ENCODE measurements at regions not wholly inside any gene's neighbourhood (a gene's known extent, or its start where the extent isn't known, plus 50 kb on each side); places are given as distances from the start of the nearest gene placed in this dataset.

GRCh38 chr14:100445436-100446088 is 122.4 kb downstream of the SLC25A47 start:
- H3K27me3 ChIP-seq, result no peaks in the 10 kb centered on the region
- no peak overlapping the region for H3K4me3 ChIP-seq
- H3K4me1 ChIP-seq, result peaks cover 0 to 13% (median 3%) of the 10 kb centered on the region in 4 donors
- H3K27ac ChIP-seq, result no peak overlapping the region
- no peaks in the 10 kb centered on the region for H3K9me3 ChIP-seq
- no peak for DNase-seq (ENCODE audit: low spot score in 2 of 2)
- 76 to 83% methylated on average over 8 of the region's 8 CpGs for WGBS, 2 donors
- TF ChIP-seq EP300 (IDR thresholded peaks at IDR 0.05), result no peak
- no peak for TF ChIP-seq CTCF (IDR thresholded peaks at IDR 0.05)
- TF ChIP-seq POLR2A (IDR thresholded peaks at IDR 0.05), result no peak
- H3K36me3 ChIP-seq, result peaks cover 0 to 3% (median 0%) of the 10 kb centered on the region in 3 donors

- Histone ChIP-seq H3K27me3 (no peaks in the 10 kb centered on the region), H3K27ac (no peak overlapping the region), H3K9me3 (no peaks in the 10 kb centered on the region), H3K4me3 (no peak overlapping the region), H3K4me1 (peaks cover 0 to 5% (median 0%) of the 10 kb centered on the region in 4 donors), H3K36me3 (peaks cover 0 to 3% (median 0%) of the 10 kb centered on the region in 3 donors)
- TF ChIP-seq CTCF (IDR thresholded peaks at IDR 0.05), result no peak
- TF ChIP-seq EP300 (IDR thresholded peaks at IDR 0.05), result no peak
- no peak for TF ChIP-seq POLR2A (IDR thresholded peaks at IDR 0.05)
- WGBS, 2 donors, result 80 to 85% methylated on average over 7 of the region's 7 CpGs
- DNase-seq (ENCODE audit: low spot score in 2 of 2), result no peak
Observed at GRCh38 chr14:100446572-100446971, 123.4 kb downstream of the SLC25A47 start.

- no peak for TF ChIP-seq CTCF (IDR thresholded peaks at IDR 0.05)
- TF ChIP-seq POLR2A (IDR thresholded peaks at IDR 0.05), result no peak
- no peak for TF ChIP-seq EP300 (IDR thresholded peaks at IDR 0.05)
- Histone ChIP-seq H3K4me1 (peaks cover 0 to 5% (median 0%) of the 10 kb centered on the region in 4 donors), H3K27ac (no peak overlapping the region), H3K36me3 (peaks cover 0 to 3% (median 0%) of the 10 kb centered on the region in 3 donors), H3K9me3 (no peaks in the 10 kb centered on the region), H3K27me3 (no peaks in the 10 kb centered on the region), H3K4me3 (no peak overlapping the region)
- no peak for DNase-seq (ENCODE audit: low spot score in 2 of 2)
- WGBS, 2 donors, result 97 to 98% methylated on average over 5 of the region's 5 CpGs
Observed at GRCh38 chr14:100448376-100448775, 125.2 kb downstream of the SLC25A47 start.

- H3K27ac ChIP-seq, result no peak overlapping the region
- DNase-seq (ENCODE audit: low spot score in 2 of 2), result no peak
- WGBS, 2 donors, result 82 to 87% methylated on average over 14 of the region's 14 CpGs
- H3K27me3 ChIP-seq, result no peaks in the 10 kb centered on the region
- TF ChIP-seq POLR2A (IDR thresholded peaks at IDR 0.05), result no peak
- TF ChIP-seq EP300 (IDR thresholded peaks at IDR 0.05), result no peak
- no peak for TF ChIP-seq CTCF (IDR thresholded peaks at IDR 0.05)
- H3K4me1 ChIP-seq, result peaks cover 0 to 5% (median 0%) of the 10 kb centered on the region in 4 donors
- no peaks in the 10 kb centered on the region for H3K9me3 ChIP-seq
- H3K36me3 ChIP-seq, result peaks cover 0 to 3% (median 0%) of the 10 kb centered on the region in 3 donors
- no peak overlapping the region for H3K4me3 ChIP-seq
Observed at GRCh38 chr14:100449225-100449987, 126.3 kb downstream of the SLC25A47 start.

GRCh38 chr14:100450049-100450448 is 126.9 kb downstream of the SLC25A47 start:
- H3K4me1 ChIP-seq, result peaks cover 0 to 5% (median 0%) of the 10 kb centered on the region in 4 donors
- no peak overlapping the region for H3K27ac ChIP-seq
- no peak for DNase-seq (ENCODE audit: low spot score in 2 of 2)
- 91 to 95% methylated on average over 2 of the region's 2 CpGs for WGBS, 2 donors
- no peaks in the 10 kb centered on the region for H3K9me3 ChIP-seq
- H3K27me3 ChIP-seq, result no peaks in the 10 kb centered on the region
- TF ChIP-seq CTCF (IDR thresholded peaks at IDR 0.05) (no peak), EP300 (IDR thresholded peaks at IDR 0.05) (no peak), POLR2A (IDR thresholded peaks at IDR 0.05) (no peak)
- H3K4me3 ChIP-seq, result no peak overlapping the region
- H3K36me3 ChIP-seq, result peaks cover 0 to 3% (median 0%) of the 10 kb centered on the region in 3 donors

All from tibial nerve (tissue), 4 donors.